ENCODE measurements at regions not wholly inside any gene's neighbourhood (a gene's known extent, or its start where the extent isn't known, plus 50 kb on each side); places are given as distances from the start of the nearest gene placed in this dataset.

GRCh38 chr4:120236873-120237272, 170.2 kb upstream of the MAD2L1 start:
- Mint-ChIP-seq H3K27ac (no peak overlapping the region), H3K36me3 (ENCODE audit: low read depth) (no peaks in the 10 kb centered on the region), H3K4me1 (no peaks in the 10 kb centered on the region), H3K27me3 (ENCODE audit: low read depth, poor library complexity) (no peaks in the 10 kb centered on the region), H3K4me3 (no peak overlapping the region), H3K9me3 (peaks cover 14% of the 10 kb centered on the region)
- DNase-seq: no peak
- no peak for TF ChIP-seq CTCF (IDR thresholded peaks at IDR 0.05)

GRCh38 chr4:120232050-120232449, 165.4 kb upstream of the MAD2L1 start:
- no peaks in the 10 kb centered on the region for H3K36me3 Mint-ChIP-seq (ENCODE audit: low read depth)
- DNase-seq: no peak
- TF ChIP-seq CTCF (IDR thresholded peaks at IDR 0.05): no peak
- H3K4me3 Mint-ChIP-seq: no peak overlapping the region
- peak overlapping the region; percentile 17 for H3K27ac Mint-ChIP-seq
- H3K4me1 Mint-ChIP-seq: no peaks in the 10 kb centered on the region
- peaks cover 14% of the 10 kb centered on the region for H3K9me3 Mint-ChIP-seq
- H3K27me3 Mint-ChIP-seq (ENCODE audit: low read depth, poor library complexity): no peaks in the 10 kb centered on the region

- no peak for TF ChIP-seq CTCF (IDR thresholded peaks at IDR 0.05)
- no peak for DNase-seq
- Mint-ChIP-seq H3K36me3 (ENCODE audit: low read depth) (no peaks in the 10 kb centered on the region), H3K9me3 (peaks cover 7% of the 10 kb centered on the region), H3K27me3 (ENCODE audit: low read depth, poor library complexity) (no peaks in the 10 kb centered on the region), H3K27ac (peak overlapping the region; percentile 86), H3K4me1 (no peaks in the 10 kb centered on the region), H3K4me3 (no peak overlapping the region)
These were observed 161.4 kb upstream of the MAD2L1 start for GRCh38 chr4:120228086-120228485.

GRCh38 chr4:120227554-120227953, 160.9 kb upstream of the MAD2L1 start:
- no peak for DNase-seq
- Mint-ChIP-seq H3K4me3 (no peak overlapping the region), H3K4me1 (no peaks in the 10 kb centered on the region), H3K27me3 (ENCODE audit: low read depth, poor library complexity) (no peaks in the 10 kb centered on the region), H3K27ac (no peak overlapping the region), H3K9me3 (peaks cover 6% of the 10 kb centered on the region), H3K36me3 (ENCODE audit: low read depth) (no peaks in the 10 kb centered on the region)
- TF ChIP-seq CTCF (IDR thresholded peaks at IDR 0.05): no peak

GRCh38 chr4:120225527-120225926, 158.9 kb upstream of the MAD2L1 start:
- no peaks in the 10 kb centered on the region for H3K4me1 Mint-ChIP-seq
- no peak for TF ChIP-seq CTCF (IDR thresholded peaks at IDR 0.05)
- H3K27me3 Mint-ChIP-seq (ENCODE audit: low read depth, poor library complexity): peaks cover 3% of the 10 kb centered on the region
- H3K4me3 Mint-ChIP-seq: no peak overlapping the region
- no peak overlapping the region for H3K27ac Mint-ChIP-seq
- H3K9me3 Mint-ChIP-seq: no peaks in the 10 kb centered on the region
- no peaks in the 10 kb centered on the region for H3K36me3 Mint-ChIP-seq (ENCODE audit: low read depth)
- DNase-seq: no peak

- H3K36me3 Mint-ChIP-seq (ENCODE audit: low read depth): peaks cover 4% of the 10 kb centered on the region
- peaks cover 18% of the 10 kb centered on the region for H3K9me3 Mint-ChIP-seq
- TF ChIP-seq CTCF (IDR thresholded peaks at IDR 0.05): no peak
- H3K4me1 Mint-ChIP-seq: peaks cover 8% of the 10 kb centered on the region
- H3K27ac Mint-ChIP-seq: no peak overlapping the region
- DNase-seq: no peak
- H3K4me3 Mint-ChIP-seq: no peak overlapping the region
- peaks cover 8% of the 10 kb centered on the region for H3K27me3 Mint-ChIP-seq (ENCODE audit: low read depth, poor library complexity)
These were observed 152.3 kb upstream of the MAD2L1 start for GRCh38 chr4:120218981-120219380.
